ENCODE measurements at regions not wholly inside any gene's neighbourhood (a gene's known extent, or its start where the extent isn't known, plus 50 kb on each side); places are given as distances from the start of the nearest gene placed in this dataset.

DNA sequence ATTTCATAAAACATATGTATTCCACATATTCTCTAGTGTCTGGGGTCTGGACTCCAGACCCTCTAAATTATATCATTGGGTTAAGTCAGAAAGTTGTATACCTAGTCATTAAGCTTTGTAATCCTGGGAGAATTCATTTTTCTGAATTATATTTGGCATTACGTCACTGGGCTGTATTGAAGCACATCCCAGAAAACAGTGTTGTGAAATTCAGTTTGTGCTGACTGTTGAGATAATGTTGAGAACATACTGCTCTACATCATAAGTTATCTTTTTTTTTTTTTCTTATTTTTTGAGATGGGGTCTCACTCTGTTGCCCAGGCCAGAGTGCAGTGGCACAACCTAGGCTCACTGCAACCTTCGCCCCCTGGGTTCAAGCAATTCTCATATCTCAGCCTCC, 153.1 kb upstream of the STT3B start:
- Mint-ChIP-seq H3K27ac (no peak overlapping the region), H3K4me1 (no peaks in the 10 kb centered on the region), H3K27me3 (ENCODE audit: insufficient read depth, low read depth, poor library complexity) (no peaks in the 10 kb centered on the region), H3K36me3 (ENCODE audit: low read depth) (no peaks in the 10 kb centered on the region), H3K4me3 (no peak overlapping the region), H3K9me3 (no peaks in the 10 kb centered on the region)
- H3K27me3 ChIP-seq (ENCODE audit: insufficient read depth) = no peaks in the 10 kb centered on the region
- no peak overlapping the region for H3K27ac ChIP-seq (ENCODE audit: low read depth)
- H3K36me3 ChIP-seq (ENCODE audit: insufficient read depth) = no peaks in the 10 kb centered on the region
- no peaks in the 10 kb centered on the region for H3K4me1 ChIP-seq (ENCODE audit: insufficient read depth)
- no peak for ATAC-seq
- no peak overlapping the region for H3K4me2 ChIP-seq
- peaks cover 9% of the 10 kb centered on the region; the same call in 1 of the 2 replicates for H3K9me2 ChIP-seq (ENCODE audit: insufficient read depth)
- TF ChIP-seq CTCF (conservative IDR thresholded peaks at IDR 0.05; ENCODE audit: low read depth in 2 of 2) (no peak), POLR2AphosphoS5 (IDR thresholded peaks at IDR 0.05; ENCODE audit: low read depth) (no peak), CREB1 (CRISPR knock-in tag; IDR thresholded peaks at IDR 0.05; ENCODE audit: low read depth) (no peak), JUNB (IDR thresholded peaks at IDR 0.05; ENCODE audit: unreplicated experiment) (no peak), EZH2 (IDR thresholded peaks at IDR 0.05; ENCODE audit: low read depth, unreplicated experiment) (no peak), ETS1 (IDR thresholded peaks at IDR 0.05) (no peak), EZH2phosphoT487 (IDR thresholded peaks at IDR 0.05; ENCODE audit: unreplicated experiment) (no peak), ZNF114 (CRISPR knock-in tag; IDR thresholded peaks at IDR 0.05) (no peak), STAT1 (IDR thresholded peaks at IDR 0.05; ENCODE audit: unreplicated experiment) (no peak)
- TF ChIP-seq, protein P1, sequence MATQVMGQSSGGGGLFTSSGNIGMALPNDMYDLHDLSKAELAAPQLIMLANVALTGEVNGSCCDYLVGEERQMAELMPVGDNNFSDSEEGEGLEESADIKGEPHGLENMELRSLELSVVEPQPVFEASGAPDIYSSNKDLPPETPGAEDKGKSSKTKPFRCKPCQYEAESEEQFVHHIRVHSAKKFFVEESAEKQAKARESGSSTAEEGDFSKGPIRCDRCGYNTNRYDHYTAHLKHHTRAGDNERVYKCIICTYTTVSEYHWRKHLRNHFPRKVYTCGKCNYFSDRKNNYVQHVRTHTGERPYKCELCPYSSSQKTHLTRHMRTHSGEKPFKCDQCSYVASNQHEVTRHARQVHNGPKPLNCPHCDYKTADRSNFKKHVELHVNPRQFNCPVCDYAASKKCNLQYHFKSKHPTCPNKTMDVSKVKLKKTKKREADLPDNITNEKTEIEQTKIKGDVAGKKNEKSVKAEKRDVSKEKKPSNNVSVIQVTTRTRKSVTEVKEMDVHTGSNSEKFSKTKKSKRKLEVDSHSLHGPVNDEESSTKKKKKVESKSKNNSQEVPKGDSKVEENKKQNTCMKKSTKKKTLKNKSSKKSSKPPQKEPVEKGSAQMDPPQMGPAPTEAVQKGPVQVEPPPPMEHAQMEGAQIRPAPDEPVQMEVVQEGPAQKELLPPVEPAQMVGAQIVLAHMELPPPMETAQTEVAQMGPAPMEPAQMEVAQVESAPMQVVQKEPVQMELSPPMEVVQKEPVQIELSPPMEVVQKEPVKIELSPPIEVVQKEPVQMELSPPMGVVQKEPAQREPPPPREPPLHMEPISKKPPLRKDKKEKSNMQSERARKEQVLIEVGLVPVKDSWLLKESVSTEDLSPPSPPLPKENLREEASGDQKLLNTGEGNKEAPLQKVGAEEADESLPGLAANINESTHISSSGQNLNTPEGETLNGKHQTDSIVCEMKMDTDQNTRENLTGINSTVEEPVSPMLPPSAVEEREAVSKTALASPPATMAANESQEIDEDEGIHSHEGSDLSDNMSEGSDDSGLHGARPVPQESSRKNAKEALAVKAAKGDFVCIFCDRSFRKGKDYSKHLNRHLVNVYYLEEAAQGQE (IDR thresholded peaks at IDR 0.05; ENCODE audit: unreplicated experiment) = no peak
- TF ChIP-seq, protein P2, sequence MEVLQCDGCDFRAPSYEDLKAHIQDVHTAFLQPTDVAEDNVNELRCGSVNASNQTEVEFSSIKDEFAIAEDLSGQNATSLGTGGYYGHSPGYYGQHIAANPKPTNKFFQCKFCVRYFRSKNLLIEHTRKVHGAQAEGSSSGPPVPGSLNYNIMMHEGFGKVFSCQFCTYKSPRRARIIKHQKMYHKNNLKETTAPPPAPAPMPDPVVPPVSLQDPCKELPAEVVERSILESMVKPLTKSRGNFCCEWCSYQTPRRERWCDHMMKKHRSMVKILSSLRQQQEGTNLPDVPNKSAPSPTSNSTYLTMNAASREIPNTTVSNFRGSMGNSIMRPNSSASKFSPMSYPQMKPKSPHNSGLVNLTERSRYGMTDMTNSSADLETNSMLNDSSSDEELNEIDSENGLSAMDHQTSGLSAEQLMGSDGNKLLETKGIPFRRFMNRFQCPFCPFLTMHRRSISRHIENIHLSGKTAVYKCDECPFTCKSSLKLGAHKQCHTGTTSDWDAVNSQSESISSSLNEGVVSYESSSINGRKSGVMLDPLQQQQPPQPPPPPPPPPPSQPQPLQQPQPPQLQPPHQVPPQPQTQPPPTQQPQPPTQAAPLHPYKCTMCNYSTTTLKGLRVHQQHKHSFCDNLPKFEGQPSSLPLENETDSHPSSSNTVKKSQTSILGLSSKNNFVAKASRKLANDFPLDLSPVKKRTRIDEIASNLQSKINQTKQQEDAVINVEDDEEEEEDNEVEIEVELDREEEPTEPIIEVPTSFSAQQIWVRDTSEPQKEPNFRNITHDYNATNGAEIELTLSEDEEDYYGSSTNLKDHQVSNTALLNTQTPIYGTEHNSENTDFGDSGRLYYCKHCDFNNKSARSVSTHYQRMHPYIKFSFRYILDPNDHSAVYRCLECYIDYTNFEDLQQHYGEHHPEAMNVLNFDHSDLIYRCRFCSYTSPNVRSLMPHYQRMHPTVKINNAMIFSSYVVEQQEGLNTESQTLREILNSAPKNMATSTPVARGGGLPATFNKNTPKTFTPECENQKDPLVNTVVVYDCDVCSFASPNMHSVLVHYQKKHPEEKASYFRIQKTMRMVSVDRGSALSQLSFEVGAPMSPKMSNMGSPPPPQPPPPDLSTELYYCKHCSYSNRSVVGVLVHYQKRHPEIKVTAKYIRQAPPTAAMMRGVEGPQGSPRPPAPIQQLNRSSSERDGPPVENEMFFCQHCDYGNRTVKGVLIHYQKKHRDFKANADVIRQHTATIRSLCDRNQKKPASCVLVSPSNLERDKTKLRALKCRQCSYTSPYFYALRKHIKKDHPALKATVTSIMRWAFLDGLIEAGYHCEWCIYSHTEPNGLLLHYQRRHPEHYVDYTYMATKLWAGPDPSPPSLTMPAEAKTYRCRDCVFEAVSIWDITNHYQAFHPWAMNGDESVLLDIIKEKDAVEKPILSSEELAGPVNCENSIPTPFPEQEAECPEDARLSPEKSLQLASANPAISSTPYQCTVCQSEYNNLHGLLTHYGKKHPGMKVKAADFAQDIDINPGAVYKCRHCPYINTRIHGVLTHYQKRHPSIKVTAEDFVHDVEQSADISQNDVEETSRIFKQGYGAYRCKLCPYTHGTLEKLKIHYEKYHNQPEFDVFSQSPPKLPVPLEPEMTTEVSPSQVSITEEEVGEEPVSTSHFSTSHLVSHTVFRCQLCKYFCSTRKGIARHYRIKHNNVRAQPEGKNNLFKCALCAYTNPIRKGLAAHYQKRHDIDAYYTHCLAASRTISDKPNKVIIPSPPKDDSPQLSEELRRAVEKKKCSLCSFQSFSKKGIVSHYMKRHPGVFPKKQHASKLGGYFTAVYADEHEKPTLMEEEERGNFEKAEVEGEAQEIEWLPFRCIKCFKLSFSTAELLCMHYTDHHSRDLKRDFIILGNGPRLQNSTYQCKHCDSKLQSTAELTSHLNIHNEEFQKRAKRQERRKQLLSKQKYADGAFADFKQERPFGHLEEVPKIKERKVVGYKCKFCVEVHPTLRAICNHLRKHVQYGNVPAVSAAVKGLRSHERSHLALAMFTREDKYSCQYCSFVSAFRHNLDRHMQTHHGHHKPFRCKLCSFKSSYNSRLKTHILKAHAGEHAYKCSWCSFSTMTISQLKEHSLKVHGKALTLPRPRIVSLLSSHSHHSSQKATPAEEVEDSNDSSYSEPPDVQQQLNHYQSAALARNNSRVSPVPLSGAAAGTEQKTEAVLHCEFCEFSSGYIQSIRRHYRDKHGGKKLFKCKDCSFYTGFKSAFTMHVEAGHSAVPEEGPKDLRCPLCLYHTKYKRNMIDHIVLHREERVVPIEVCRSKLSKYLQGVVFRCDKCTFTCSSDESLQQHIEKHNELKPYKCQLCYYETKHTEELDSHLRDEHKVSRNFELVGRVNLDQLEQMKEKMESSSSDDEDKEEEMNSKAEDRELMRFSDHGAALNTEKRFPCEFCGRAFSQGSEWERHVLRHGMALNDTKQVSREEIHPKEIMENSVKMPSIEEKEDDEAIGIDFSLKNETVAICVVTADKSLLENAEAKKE (CRISPR knock-in tag; IDR thresholded peaks at IDR 0.05) = no peak
- DNase-seq (ENCODE audit: low spot score) = no peak
- no peaks in the 10 kb centered on the region for H4K20me1 ChIP-seq (replicated peaks; ENCODE audit: insufficient read depth)
- no peak overlapping the region for H3K4me3 ChIP-seq
- no peaks in the 10 kb centered on the region for H3K79me2 ChIP-seq (replicated peaks; ENCODE audit: insufficient read depth)
- H2AFZ ChIP-seq = no peak overlapping the region
- no peaks in the 10 kb centered on the region for H3F3A ChIP-seq (replicated peaks; ENCODE audit: low read depth)
